HCT116 (cell line): ENCODE measurements at regions not wholly inside any gene's neighbourhood (a gene's known extent, or its start where the extent isn't known, plus 50 kb on each side); places are given as distances from the start of the nearest gene placed in this dataset.

ENCODE experiments used
- ATAC-seq: fragments of 200-7000 bp; cut with Tn5 transposase; 2 replicates; pipeline ENCODE4 v1.9.1; 2020; ENCODE audit warnings: mild to moderate bottlenecking, moderate library complexity
- BruUV-seq: library from RNA; stranded (reverse); fragments of 400-500 nt; replicated peaks from 2 replicates; lab custom pipeline; 2021; lab: Mats Ljungman, UMichigan
- CTCF ChIA-PET: fragments of 300-600 bp; sonication (Branson Sonifier 250); formaldehyde crosslinking; loops from one replicate; lab custom pipeline; 2021; ENCODE audit warnings: antibody characterized with exemption; lab: Charles Lee
- POLR2A ChIA-PET: fragments of 300-600, 350-600 bp; sonication (Branson Sonifier 250); formaldehyde crosslinking; loops from one replicate; lab custom pipeline; 2021; ENCODE audit warnings: antibody characterized with exemption; lab: Charles Lee
- RAD21 ChIA-PET, 2 experiments: fragments of 300-600 bp; sonication (Branson Sonifier 250); formaldehyde crosslinking; loops; one replicate each; lab custom pipeline; 2023; ENCODE audit warnings: low total read pairs in 2 of 2; ENCODE audit not compliant: uncharacterized antibody in 2 of 2, unreplicated experiment in 2 of 2, low non-redundant PET in 1 of 2; lab: Charles Lee
- DNase-seq: peaks from one replicate; pipeline ENCODE4 v3.0.0-alpha.2; 2010; ENCODE audit warnings: low read depth, low spot score
- H2AFZ ChIP-seq: fragments of 200-600 bp; shearing (Covaris generic), sonication (generic); 2 replicates; pipeline ENCODE4 v1.6.1; 2017; ENCODE audit warnings: low read depth, mixed run types, mixed read lengths, antibody characterized with exemption, low read length; ENCODE audit not compliant: poor library complexity, severe bottlenecking
- H3K27ac ChIP-seq: 2 replicates; pipeline ENCODE4 v1.5.1; 2012; ENCODE audit warnings: low read depth, low read length
- H3K27me3 ChIP-seq: fragments of 200-600 bp; sonication (generic); 2 replicates; pipeline ENCODE4 v1.6.1; 2016; ENCODE audit warnings: mixed run types, low read length, mixed read lengths; ENCODE audit not compliant: insufficient read depth
- H3K36me3 ChIP-seq, 2 experiments: fragments of 200-500 bp in 1 of 2; fragments of 200-600 bp in 1 of 2; sonication (Bioruptor generic) in 1 of 2; sonication (generic) in 1 of 2; 2 replicates each; pipeline versions ENCODE4 v1.5.1 to v1.6.1; 2014 to 2016; ENCODE audit warnings: low read length in 2 of 2, inconsistent platforms in 1 of 2, mixed read lengths in 1 of 2, mixed run types in 1 of 2; ENCODE audit not compliant: insufficient read depth in 2 of 2, control insufficient read depth in 1 of 2
- H3K4me1 ChIP-seq, 2 experiments: fragments of 200-600 bp in 1 of 2; sonication (generic) in 1 of 2; 2 replicates each; pipeline versions ENCODE4 v1.5.1 to v1.6.1; 2012 to 2017; ENCODE audit warnings: low read length in 2 of 2, inconsistent platforms in 1 of 2, mild to moderate bottlenecking in 1 of 2, mixed read lengths in 1 of 2, mixed run types in 1 of 2, moderate library complexity in 1 of 2; ENCODE audit not compliant: insufficient read depth in 2 of 2, control insufficient read depth in 1 of 2
- H3K4me2 ChIP-seq: fragments of 200-600 bp; sonication (generic); 2 replicates; pipeline ENCODE4 v1.6.1; 2017; ENCODE audit warnings: mixed run types, low read length, mixed read lengths
- H3K4me3 ChIP-seq, 2 experiments: fragments of 200-600 bp in 1 of 2; sonication (generic) in 1 of 2; replicated peaks in 1 of 2; 2 replicates each; pipeline ENCODE4 v1.5.1; 2011 to 2016; ENCODE audit warnings: low read length in 2 of 2, control low read depth in 1 of 2, low read depth in 1 of 2, mild to moderate bottlenecking in 1 of 2, mixed read lengths in 1 of 2, mixed run types in 1 of 2
- H3K79me2 ChIP-seq: fragments of 200-600 bp; sonication (generic); 2 replicates; pipeline ENCODE4 v1.6.1; 2017; ENCODE audit warnings: mild to moderate bottlenecking, mixed run types, low read length, moderate library complexity, mixed read lengths; ENCODE audit not compliant: insufficient read depth
- H3K9ac ChIP-seq: fragments of 200-600 bp; sonication (generic); 2 replicates; pipeline ENCODE4 v1.6.1; 2016; ENCODE audit warnings: low read length, mixed read lengths
- H3K9me2 ChIP-seq: fragments of 200-600 bp; sonication (generic), shearing (Covaris generic); 2 replicates; pipeline ENCODE4 v1.6.1; 2017; ENCODE audit warnings: mixed run types, mild to moderate bottlenecking, moderate library complexity; ENCODE audit not compliant: insufficient read depth
- H3K9me3 ChIP-seq, 2 experiments: fragments of 200-500 bp in 1 of 2; fragments of 200-600 bp in 1 of 2; sonication (Bioruptor generic) in 1 of 2; sonication (generic) in 1 of 2; 2 replicates each; pipeline ENCODE4 v1.6.1; 2014 to 2017; ENCODE audit warnings: low read length in 2 of 2, mixed read lengths in 2 of 2, inconsistent platforms in 1 of 2, low read depth in 1 of 2, mild to moderate bottlenecking in 1 of 2, mixed run types in 1 of 2, moderate library complexity in 1 of 2; ENCODE audit not compliant: control insufficient read depth in 1 of 2, insufficient read depth in 1 of 2
- H4K20me1 ChIP-seq: fragments of 200-600 bp; sonication (generic), shearing (Covaris generic); 2 replicates; pipeline ENCODE4 v1.6.1; 2017; ENCODE audit warnings: mixed run types, mild to moderate bottlenecking, moderate library complexity; ENCODE audit not compliant: insufficient read depth
- EGR1 ChIP-seq: IDR thresholded peaks from 2 replicates; pipeline ENCODE4 v1.6.1; 2012; ENCODE audit warnings: low read depth
- ZNF274 ChIP-seq: fragments of 200-500 bp; sonication (Bioruptor generic); IDR thresholded peaks from 2 replicates; pipeline ENCODE4 v1.6.1; 2014; ENCODE audit warnings: mild to moderate bottlenecking, low read depth, low read length, inconsistent platforms
- intact Hi-C: fragments of 100-400 bp; cut with micrococcal nuclease; formaldehyde crosslinking; loops from 2 replicates; pipeline ENCODE4 v1.10.0; 2022

DNA sequence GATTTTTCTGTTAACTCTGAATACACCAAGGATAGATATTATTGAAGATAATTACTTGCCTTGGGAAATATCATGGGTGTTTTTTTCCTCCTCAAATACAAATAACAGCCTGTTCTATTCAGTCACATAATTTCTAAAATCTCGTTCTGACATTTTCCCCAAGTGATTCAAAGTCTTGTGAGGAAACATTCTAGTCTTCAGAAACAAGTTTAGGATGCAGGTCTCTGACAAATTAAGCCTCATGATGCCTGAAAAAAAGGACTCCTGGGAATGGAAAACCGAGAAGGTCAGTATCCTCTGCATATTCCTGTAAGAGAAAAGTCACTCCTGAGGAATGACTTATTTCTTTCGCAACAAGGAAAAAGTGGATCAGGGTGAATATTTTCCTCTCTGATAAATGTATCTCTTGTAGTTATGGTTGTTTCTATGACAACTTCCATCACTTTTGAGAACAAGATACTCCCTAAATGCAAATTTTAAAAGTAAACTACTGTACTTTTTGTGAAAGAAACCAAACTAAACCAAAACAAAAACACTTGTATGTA, 384.6 kb downstream of the CNTNAP4 start:
- no TSS peak for BruUV-seq
- H3K4me1 ChIP-seq = no peaks in the 10 kb centered on the region
- no peak overlapping the region for H3K4me3 ChIP-seq
- H2AFZ ChIP-seq = no peak overlapping the region
- H3K27me3 ChIP-seq = no peaks in the 10 kb centered on the region
- H3K4me2 ChIP-seq = no peak overlapping the region
- H4K20me1 ChIP-seq = no peaks in the 10 kb centered on the region
- no peak overlapping the region for H3K27ac ChIP-seq
- intact Hi-C loops = no loop called here
- ChIA-PET RAD21 (no interaction called here), CTCF (no interaction called here), POLR2A (no interaction called here)
- no peak for TF ChIP-seq ZNF274
- DNase-seq = no peak
- peaks cover 0 to 2% of the 10 kb centered on the region in 2 experiments; a peak in 2 of 4 replicates for H3K9me3 ChIP-seq
- H3K9ac ChIP-seq = no peak overlapping the region
- no peaks in the 10 kb centered on the region for H3K79me2 ChIP-seq
- H3K36me3 ChIP-seq = no peaks in the 10 kb centered on the region
- no peak for ATAC-seq
- H3K9me2 ChIP-seq = no peaks in the 10 kb centered on the region

DNA sequence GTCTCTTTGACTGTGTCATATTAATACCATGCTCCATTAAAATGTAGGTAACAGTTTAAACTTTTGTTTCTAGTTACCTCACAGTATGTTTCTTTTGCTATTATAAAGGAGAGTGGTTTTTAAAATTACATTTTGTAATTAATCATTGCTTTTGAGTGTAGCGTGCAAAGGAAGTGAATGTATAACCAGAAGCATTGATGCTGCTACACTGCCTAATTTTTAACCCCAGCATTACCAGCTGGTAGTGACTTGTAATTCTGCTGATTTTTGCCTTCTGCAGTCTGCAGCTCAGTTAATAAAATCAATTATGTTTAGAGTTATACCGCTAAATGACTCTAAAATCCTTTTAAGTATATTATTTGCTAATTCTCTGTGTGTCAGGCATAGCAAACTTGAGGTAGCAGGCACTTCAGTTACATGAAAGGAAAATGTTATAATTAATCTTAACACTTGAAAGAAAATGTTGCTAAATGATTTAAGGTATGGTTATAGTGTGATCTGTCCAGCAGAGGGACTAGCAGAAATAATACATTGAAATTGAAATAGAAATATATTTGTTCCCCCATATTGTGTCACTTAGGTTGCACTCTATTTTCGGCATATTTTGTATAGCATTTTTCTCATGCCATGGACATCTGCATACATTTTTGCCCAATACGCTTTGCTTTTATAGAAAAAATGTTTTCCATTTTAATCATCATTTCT, 388.5 kb downstream of the CNTNAP4 start:
- ATAC-seq = no peak

More for the DNA sequence above, 388.5 kb downstream of the CNTNAP4 start:
- H4K20me1 ChIP-seq = no peaks in the 10 kb centered on the region
- no peaks in the 10 kb centered on the region for H3K36me3 ChIP-seq
- no peak overlapping the region for H3K4me2 ChIP-seq
- no TSS peak for BruUV-seq
- no peaks in the 10 kb centered on the region for H3K79me2 ChIP-seq
- H3K27ac ChIP-seq = no peak overlapping the region
- peaks cover under 1 to 2% of the 10 kb centered on the region in 2 experiments; a peak in 2 of 4 replicates for H3K9me3 ChIP-seq
- H3K9me2 ChIP-seq = no peaks in the 10 kb centered on the region
- no peak overlapping the region for H3K4me3 ChIP-seq
- no peak overlapping the region for H3K9ac ChIP-seq
- H3K4me1 ChIP-seq = no peaks in the 10 kb centered on the region
- RAD21 ChIA-PET = no interaction called here
- intact Hi-C loops = no loop called here
- CTCF ChIA-PET = no interaction called here
- DNase-seq = no peak
- H2AFZ ChIP-seq = no peak overlapping the region
- no peak for TF ChIP-seq EGR1
- TF ChIP-seq, all 23 proteins: peak for 0
- POLR2A ChIA-PET = no interaction called here
- no peaks in the 10 kb centered on the region for H3K27me3 ChIP-seq
